A549 (cell line): ENCODE measurements at regions not wholly inside any gene's neighbourhood (a gene's known extent, or its start where the extent isn't known, plus 50 kb on each side); places are given as distances from the start of the nearest gene placed in this dataset.

Experiments used
- ATAC-seq, 2 experiments: fragments of 200-7000 bp in 1 of 2; fragments of >200 bp in 1 of 2; cut with Nextera tagmentation in 1 of 2; cut with Tn5 transposase in 1 of 2; 3 replicates each; pipeline versions ENCODE4 v1.8.0 to v1.9.1; 2018 to 2020; ENCODE audit warnings: mild to moderate bottlenecking in 1 of 2, moderate library complexity in 1 of 2
- CTCF ChIA-PET: fragments of 300-600 bp; sonication (Branson Sonifier 250); formaldehyde crosslinking; extraction: SDS; loops from one replicate; lab custom pipeline; 2021; ENCODE audit warnings: antibody characterized with exemption, inconsistent platforms; lab: Yijun Ruan, JAX
- POLR2A ChIA-PET: fragments of 350-600 bp; formaldehyde crosslinking; extraction: SDS; loops from one replicate; lab custom pipeline; 2021; ENCODE audit warnings: antibody characterized with exemption, inconsistent platforms; lab: Yijun Ruan, JAX
- DNase-seq, 2 experiments: peaks; one replicate each; pipeline versions ENCODE4 v3.0.0 to v3.0.0-alpha.2; 2011 to 2016; ENCODE audit warnings: low read depth in 1 of 2, low spot score in 1 of 2
- FAIRE-seq: peaks from 2 replicates; lab custom pipeline; 2011; peaks lifted over from hg19 to GRCh38; lab: Jason Lieb, UNC
- H3K27ac ChIP-seq, 2 experiments: fragments of >200 bp; sonication (Bioruptor Twin); formaldehyde crosslinking; 3 replicates each; pipeline ENCODE4 v1.5.1; 2016 to 2017
- H3K4me1 ChIP-seq: fragments of >200 bp; sonication (Bioruptor Twin); formaldehyde crosslinking; 3 replicates; pipeline ENCODE4 v1.6.1; 2016
- H3K4me2 ChIP-seq: fragments of >200 bp; sonication (Bioruptor Twin); formaldehyde crosslinking; 3 replicates; pipeline ENCODE4 v1.6.1; 2016
- H3K4me3 ChIP-seq: fragments of >200 bp; sonication (Bioruptor Twin); formaldehyde crosslinking; 3 replicates; pipeline ENCODE4 v1.5.1; 2016
- H3K9me3 ChIP-seq: fragments of >200 bp; sonication (Bioruptor Twin); formaldehyde crosslinking; 3 replicates; pipeline ENCODE4 v1.6.1; 2016
- CBX2 ChIP-seq: fragments of 200-600 bp; sonication (generic); IDR thresholded peaks from 2 replicates; pipeline ENCODE4 v1.6.1; 2016; ENCODE audit warnings: low read depth, mild to moderate bottlenecking, borderline replicate concordance
- CEBPB ChIP-seq, 2 experiments: fragments of >200 bp in 1 of 2; sonication (Bioruptor Twin) in 1 of 2; formaldehyde crosslinking in 1 of 2; IDR thresholded peaks; 2 replicates each; pipeline ENCODE4 v1.6.1; 2012 to 2016
- EHMT2 ChIP-seq: fragments of 200-600 bp; sonication (generic); IDR thresholded peaks from 2 replicates; pipeline ENCODE4 v1.6.1; 2016; ENCODE audit warnings: antibody characterized with exemption, low read depth, mild to moderate bottlenecking, moderate library complexity
- EP300 ChIP-seq, 2 experiments: fragments of >200 bp; sonication (Bioruptor Twin); formaldehyde crosslinking; IDR thresholded peaks; 2 replicates in 1 of 2; 3 replicates in 1 of 2; pipeline ENCODE4 v1.6.1; 2016 to 2017
- FOSB ChIP-seq: fragments of 250-450 bp; sonication (Bioruptor Pico); IDR thresholded peaks from 2 replicates; pipeline ENCODE4 v1.5.0; 2020; ENCODE audit warnings: mild to moderate bottlenecking, moderate library complexity
- HDAC2 ChIP-seq: fragments of 200-600 bp; sonication (generic); IDR thresholded peaks from 2 replicates; pipeline ENCODE4 v1.6.1; 2016
- HOXA7 ChIP-seq: fragments of 250-450 bp; sonication (Bioruptor Pico); IDR thresholded peaks from 2 replicates; pipeline ENCODE4 v1.5.0; 2020; ENCODE audit warnings: mild to moderate bottlenecking, moderate library complexity
- HOXB13 ChIP-seq: fragments of 250-450 bp; sonication (Bioruptor Pico); IDR thresholded peaks from 2 replicates; pipeline ENCODE4 v1.5.0; 2020; ENCODE audit warnings: low read depth, mild to moderate bottlenecking, moderate library complexity
- JUN ChIP-seq, 2 experiments: fragments of >200 bp; sonication (Bioruptor Twin); formaldehyde crosslinking; IDR thresholded peaks; 2 replicates in 1 of 2; 3 replicates in 1 of 2; pipeline ENCODE4 v1.6.1; 2016 to 2017
- KDM1A ChIP-seq: fragments of 200-600 bp; sonication (generic); IDR thresholded peaks from 2 replicates; pipeline ENCODE4 v1.6.1; 2016; ENCODE audit warnings: low read depth, mild to moderate bottlenecking
- KDM5A ChIP-seq: fragments of 200-600 bp; sonication (generic); IDR thresholded peaks from 2 replicates; pipeline ENCODE4 v1.6.1; 2016; ENCODE audit warnings: antibody characterized with exemption, mild to moderate bottlenecking
- MAZ ChIP-seq: fragments of 150-350 bp; IDR thresholded peaks from 2 replicates; pipeline ENCODE4 v1.6.1; 2014; ENCODE audit warnings: antibody characterized with exemption, low read depth, low read length, borderline replicate concordance
- RARB ChIP-seq: fragments of 250-450 bp; sonication (Bioruptor Pico); IDR thresholded peaks from 2 replicates; pipeline ENCODE4 v1.8.0; 2021; ENCODE audit warnings: mild to moderate bottlenecking, moderate library complexity
- RCOR1 ChIP-seq: fragments of 150-350 bp; IDR thresholded peaks from 2 replicates; pipeline ENCODE4 v1.6.1; 2014; ENCODE audit warnings: antibody characterized with exemption, low read length, low read depth
- RFX5 ChIP-seq: fragments of 450-650 bp; IDR thresholded peaks from 2 replicates; pipeline ENCODE4 v1.7.1; 2014; ENCODE audit warnings: antibody characterized with exemption, mild to moderate bottlenecking, moderate library complexity
- RNF2 ChIP-seq: fragments of 200-600 bp; sonication (generic); IDR thresholded peaks from 2 replicates; pipeline ENCODE4 v1.6.1; 2016; ENCODE audit warnings: low read depth, mild to moderate bottlenecking, antibody characterized with exemption, moderate library complexity, borderline replicate concordance
- SREBF2 ChIP-seq: fragments of 450-650 bp; IDR thresholded peaks from 2 replicates; pipeline ENCODE4 v1.6.1; 2014; ENCODE audit warnings: mild to moderate bottlenecking, moderate library complexity
- WGBS: methylation state at CpG from one replicate; pipeline ENCODE4 v1.1.6; 2017; ENCODE audit errors: missing lambda C conversion rate; 5-methylcytosine and 5-hydroxymethylcytosine counted together
- TF ChIP-seq, protein P1 (sequence below): fragments of >200 bp; sonication (Bioruptor Twin); formaldehyde crosslinking; IDR thresholded peaks from 2 replicates; pipeline ENCODE4 v1.6.1; 2016
- TF ChIP-seq, protein P2 (sequence below): fragments of 200-600 bp; sonication (generic); IDR thresholded peaks from 2 replicates; pipeline ENCODE4 v1.6.1; 2016; ENCODE audit warnings: antibody characterized with exemption, mild to moderate bottlenecking, moderate library complexity
- TF ChIP-seq, protein P3 (sequence below): IDR thresholded peaks from 2 replicates; pipeline ENCODE4 v1.6.1; 2012
- TF ChIP-seq, protein P4 (sequence below): fragments of 250-450 bp; sonication (Bioruptor Pico); IDR thresholded peaks from 2 replicates; pipeline ENCODE4 v1.5.0; 2020; ENCODE audit warnings: low read depth, mild to moderate bottlenecking, moderate library complexity

DNA sequence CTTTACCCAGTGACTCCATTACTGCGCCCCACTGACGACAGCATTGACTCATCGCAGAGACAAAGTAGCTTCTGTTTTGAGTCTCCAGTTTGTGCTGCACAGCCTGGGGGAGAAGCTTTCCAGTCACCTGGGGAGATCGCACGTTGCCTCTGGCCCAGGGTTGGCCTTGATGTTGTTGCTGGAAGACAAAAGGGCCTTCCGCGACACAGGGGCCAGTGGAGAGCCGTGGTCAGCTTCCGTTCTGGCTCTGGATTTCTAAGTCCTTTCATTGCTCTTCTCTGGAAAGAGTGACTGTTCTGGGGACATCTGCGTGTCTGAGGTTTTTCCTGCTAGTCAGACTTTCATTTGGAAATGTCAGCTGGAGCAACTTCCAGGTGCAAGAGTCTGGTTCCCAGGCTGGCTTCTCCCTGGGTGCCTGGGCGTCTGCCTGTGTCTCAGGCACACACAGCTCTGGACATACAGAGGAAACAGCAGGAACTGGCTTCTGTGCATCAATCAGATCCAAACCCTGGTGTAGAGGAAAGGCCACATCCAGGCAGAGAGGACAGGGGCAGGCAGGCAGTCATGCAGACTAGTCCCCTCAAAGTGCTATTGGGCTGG lies 257.0 kb downstream of the SIPA1L2 start:
- FAIRE-seq (no peak), ATAC-seq (no peak), DNase-seq (no peak)
- ChIA-PET POLR2A (no interaction called here), CTCF (interaction anchor here (0.8 kb wide), 1 partner anchor 14 kb away, joined by 3 read pairs; no protein-coding TSS in a partner anchor)
- no peaks in the 10 kb centered on the region for H3K9me3 ChIP-seq
- no peak overlapping the region for H3K4me2 ChIP-seq
- H3K4me1 ChIP-seq: peaks cover 10% of the 10 kb centered on the region; the same call in 1 of the 3 replicates
- H3K4me3 ChIP-seq: no peak overlapping the region
- TF ChIP-seq FOSB (CRISPR knock-in tag) (no peak), JUN (IDR thresholded peaks at IDR 0.05) (no peak), EHMT2 (no peak), SREBF2 (no peak), RCOR1 (no peak), HOXA7 (CRISPR knock-in tag) (no peak), HOXB13 (CRISPR knock-in tag) (no peak), CEBPB (IDR thresholded peaks at IDR 0.05) (no peak), CBX2 (no peak)
- TF ChIP-seq, protein P1, sequence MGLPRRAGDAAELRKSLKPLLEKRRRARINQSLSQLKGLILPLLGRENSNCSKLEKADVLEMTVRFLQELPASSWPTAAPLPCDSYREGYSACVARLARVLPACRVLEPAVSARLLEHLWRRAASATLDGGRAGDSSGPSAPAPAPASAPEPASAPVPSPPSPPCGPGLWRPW: no peak
- TF ChIP-seq, protein P2, sequence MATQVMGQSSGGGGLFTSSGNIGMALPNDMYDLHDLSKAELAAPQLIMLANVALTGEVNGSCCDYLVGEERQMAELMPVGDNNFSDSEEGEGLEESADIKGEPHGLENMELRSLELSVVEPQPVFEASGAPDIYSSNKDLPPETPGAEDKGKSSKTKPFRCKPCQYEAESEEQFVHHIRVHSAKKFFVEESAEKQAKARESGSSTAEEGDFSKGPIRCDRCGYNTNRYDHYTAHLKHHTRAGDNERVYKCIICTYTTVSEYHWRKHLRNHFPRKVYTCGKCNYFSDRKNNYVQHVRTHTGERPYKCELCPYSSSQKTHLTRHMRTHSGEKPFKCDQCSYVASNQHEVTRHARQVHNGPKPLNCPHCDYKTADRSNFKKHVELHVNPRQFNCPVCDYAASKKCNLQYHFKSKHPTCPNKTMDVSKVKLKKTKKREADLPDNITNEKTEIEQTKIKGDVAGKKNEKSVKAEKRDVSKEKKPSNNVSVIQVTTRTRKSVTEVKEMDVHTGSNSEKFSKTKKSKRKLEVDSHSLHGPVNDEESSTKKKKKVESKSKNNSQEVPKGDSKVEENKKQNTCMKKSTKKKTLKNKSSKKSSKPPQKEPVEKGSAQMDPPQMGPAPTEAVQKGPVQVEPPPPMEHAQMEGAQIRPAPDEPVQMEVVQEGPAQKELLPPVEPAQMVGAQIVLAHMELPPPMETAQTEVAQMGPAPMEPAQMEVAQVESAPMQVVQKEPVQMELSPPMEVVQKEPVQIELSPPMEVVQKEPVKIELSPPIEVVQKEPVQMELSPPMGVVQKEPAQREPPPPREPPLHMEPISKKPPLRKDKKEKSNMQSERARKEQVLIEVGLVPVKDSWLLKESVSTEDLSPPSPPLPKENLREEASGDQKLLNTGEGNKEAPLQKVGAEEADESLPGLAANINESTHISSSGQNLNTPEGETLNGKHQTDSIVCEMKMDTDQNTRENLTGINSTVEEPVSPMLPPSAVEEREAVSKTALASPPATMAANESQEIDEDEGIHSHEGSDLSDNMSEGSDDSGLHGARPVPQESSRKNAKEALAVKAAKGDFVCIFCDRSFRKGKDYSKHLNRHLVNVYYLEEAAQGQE: no peak
- no peak overlapping the region for H3K27ac ChIP-seq
- 81% methylated on average over 11 of the region's 11 CpGs for WGBS

DNA sequence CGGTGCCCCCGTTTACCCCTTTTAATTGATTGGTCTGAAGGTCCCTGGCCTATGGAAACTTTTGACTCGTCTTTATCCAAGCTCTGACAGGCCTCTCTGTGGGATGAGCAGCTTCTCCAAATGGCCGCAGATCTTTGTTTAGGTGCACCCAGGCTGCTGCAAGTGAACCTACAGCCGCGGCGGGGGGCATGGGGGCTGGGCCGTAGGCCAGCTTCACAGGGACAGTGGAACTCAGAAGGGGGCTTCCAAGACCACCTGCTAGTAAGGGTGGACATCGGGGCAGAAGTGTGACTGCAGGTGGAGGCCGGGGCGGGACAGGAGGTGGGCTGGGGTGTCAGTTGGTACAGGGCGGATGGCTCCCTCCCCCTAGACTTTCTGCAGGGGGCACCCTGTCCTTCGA lies 257.5 kb downstream of the SIPA1L2 start:
- ChIA-PET POLR2A (no interaction called here), CTCF (no interaction called here)
- FAIRE-seq (no peak), ATAC-seq (no peak), DNase-seq (no peak)
- peaks cover 5% of the 10 kb centered on the region; the same call in 1 of the 3 replicates for H3K4me1 ChIP-seq
- no peak overlapping the region for H3K4me2 ChIP-seq
- 58% methylated on average over 8 of the region's 13 CpGs for WGBS
- no peak overlapping the region for H3K27ac ChIP-seq
- no peak overlapping the region for H3K4me3 ChIP-seq
- TF ChIP-seq, protein P3, sequence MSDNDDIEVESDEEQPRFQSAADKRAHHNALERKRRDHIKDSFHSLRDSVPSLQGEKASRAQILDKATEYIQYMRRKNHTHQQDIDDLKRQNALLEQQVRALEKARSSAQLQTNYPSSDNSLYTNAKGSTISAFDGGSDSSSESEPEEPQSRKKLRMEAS: no peak
- no peak for TF ChIP-seq CEBPB (IDR thresholded peaks at IDR 0.05)
- TF ChIP-seq RARB (CRISPR knock-in tag): no peak
- no peak for TF ChIP-seq MAZ
- TF ChIP-seq KDM1A: no peak
- TF ChIP-seq HDAC2: no peak
- TF ChIP-seq RNF2: no peak
- TF ChIP-seq EP300 (IDR thresholded peaks at IDR 0.05): no peak
- TF ChIP-seq EHMT2: no peak
- TF ChIP-seq KDM5A: no peak
- no peak for TF ChIP-seq RFX5
- TF ChIP-seq, protein P4, sequence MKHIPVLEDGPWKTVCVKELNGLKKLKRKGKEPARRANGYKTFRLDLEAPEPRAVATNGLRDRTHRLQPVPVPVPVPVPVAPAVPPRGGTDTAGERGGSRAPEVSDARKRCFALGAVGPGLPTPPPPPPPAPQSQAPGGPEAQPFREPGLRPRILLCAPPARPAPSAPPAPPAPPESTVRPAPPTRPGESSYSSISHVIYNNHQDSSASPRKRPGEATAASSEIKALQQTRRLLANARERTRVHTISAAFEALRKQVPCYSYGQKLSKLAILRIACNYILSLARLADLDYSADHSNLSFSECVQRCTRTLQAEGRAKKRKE: no peak
- TF ChIP-seq, protein P2: no peak
- no peak for TF ChIP-seq FOSB (CRISPR knock-in tag)
- no peaks in the 10 kb centered on the region for H3K9me3 ChIP-seq
